Right lobe of liver (tissue), 4 donors: ENCODE measurements at regions not wholly inside any gene's neighbourhood (a gene's known extent, or its start where the extent isn't known, plus 50 kb on each side); places are given as distances from the start of the nearest gene placed in this dataset.

Source experiments
- POLR2A ChIP-seq: fragments of 450-650 bp; IDR thresholded peaks from one replicate; pipeline ENCODE4 v1.6.1; 2017; ENCODE audit warnings: antibody characterized with exemption, mild to moderate bottlenecking
- TF ChIP-seq, protein P1 (sequence below), 4 donors: fragments of 200-600 bp in 3 of 4; fragments of 450-650 bp in 1 of 4; IDR thresholded peaks; one replicate each; pipeline versions ENCODE4 v1.5.1 to v1.8.0; 2016 to 2022; ENCODE audit warnings: antibody characterized with exemption in 4 of 4, mild to moderate bottlenecking in 2 of 4
- donor health status: DM: no; HTN: no; CAD: no.
- donor health status: DM: no; HTN: no; CAD: no.
- donor health status: DM: no; HTN: yes; CAD: no.

- TF ChIP-seq POLR2A: no peak
- TF ChIP-seq, protein P1, sequence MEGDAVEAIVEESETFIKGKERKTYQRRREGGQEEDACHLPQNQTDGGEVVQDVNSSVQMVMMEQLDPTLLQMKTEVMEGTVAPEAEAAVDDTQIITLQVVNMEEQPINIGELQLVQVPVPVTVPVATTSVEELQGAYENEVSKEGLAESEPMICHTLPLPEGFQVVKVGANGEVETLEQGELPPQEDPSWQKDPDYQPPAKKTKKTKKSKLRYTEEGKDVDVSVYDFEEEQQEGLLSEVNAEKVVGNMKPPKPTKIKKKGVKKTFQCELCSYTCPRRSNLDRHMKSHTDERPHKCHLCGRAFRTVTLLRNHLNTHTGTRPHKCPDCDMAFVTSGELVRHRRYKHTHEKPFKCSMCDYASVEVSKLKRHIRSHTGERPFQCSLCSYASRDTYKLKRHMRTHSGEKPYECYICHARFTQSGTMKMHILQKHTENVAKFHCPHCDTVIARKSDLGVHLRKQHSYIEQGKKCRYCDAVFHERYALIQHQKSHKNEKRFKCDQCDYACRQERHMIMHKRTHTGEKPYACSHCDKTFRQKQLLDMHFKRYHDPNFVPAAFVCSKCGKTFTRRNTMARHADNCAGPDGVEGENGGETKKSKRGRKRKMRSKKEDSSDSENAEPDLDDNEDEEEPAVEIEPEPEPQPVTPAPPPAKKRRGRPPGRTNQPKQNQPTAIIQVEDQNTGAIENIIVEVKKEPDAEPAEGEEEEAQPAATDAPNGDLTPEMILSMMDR (IDR thresholded peaks at IDR 0.05): no peak
Measured at GRCh38 chr16:48948911-48949310, 332.7 kb downstream of the CBLN1 start.
